Effector memory CD8-positive, alpha-beta T cell (primary cell): ENCODE measurements at regions not wholly inside any gene's neighbourhood (a gene's known extent, or its start where the extent isn't known, plus 50 kb on each side); places are given as distances from the start of the nearest gene placed in this dataset.
A peak's percentile ranks its signal among the peaks of the same experiment; 100 is the strongest.

Source experiments
- ATAC-seq: fragments of 150-1000 bp; cut with Tn5 transposase; replicated peaks from 2 replicates; pipeline ENCODE4 v1.10.0; 2021; ENCODE audit warnings: mild to moderate bottlenecking, moderate library complexity
- DNase-seq, 3 experiments: peaks; one replicate each; pipeline ENCODE4 v3.0.0; 2021
- H3K27ac Mint-ChIP-seq, 2 donors: one replicate each; pipeline ENCODE4 v1.8.0; 2022; ENCODE audit warnings: mild to moderate bottlenecking in 2 of 2, mixed read lengths in 2 of 2, moderate library complexity in 2 of 2
- H3K27me3 Mint-ChIP-seq, 2 donors: one replicate each; pipeline ENCODE4 v1.8.0; 2022; ENCODE audit warnings: mixed read lengths in 2 of 2
- H3K36me3 Mint-ChIP-seq: one replicate; pipeline ENCODE4 v1.8.0; 2022; ENCODE audit warnings: mild to moderate bottlenecking, moderate library complexity, mixed read lengths; ENCODE audit not compliant: insufficient read depth
- H3K4me1 Mint-ChIP-seq, 2 donors: one replicate each; pipeline ENCODE4 v1.8.0; 2022; ENCODE audit warnings: low read depth in 2 of 2, mixed read lengths in 2 of 2
- H3K4me3 Mint-ChIP-seq, 2 donors: one replicate each; pipeline ENCODE4 v1.8.0; 2022; ENCODE audit warnings: mild to moderate bottlenecking in 2 of 2, mixed read lengths in 2 of 2, moderate library complexity in 2 of 2
- H3K9me3 Mint-ChIP-seq, 2 donors: one replicate each; pipeline ENCODE4 v1.8.0; 2022; ENCODE audit warnings: mixed read lengths in 2 of 2

- Mint-ChIP-seq H3K27me3 (peaks cover 33 to 46% of the 10 kb centered on the region in 2 donors), H3K9me3 (no peaks in the 10 kb centered on the region), H3K4me1 (peaks cover 0 to 3% of the 10 kb centered on the region in 2 donors), H3K4me3 (no peak overlapping the region), H3K36me3 (no peaks in the 10 kb centered on the region), H3K27ac (no peak overlapping the region)
- no peak for ATAC-seq
- no peak for DNase-seq
Measured at GRCh38 chr1:232252546-232253118, 377.3 kb downstream of the SIPA1L2 start.

GRCh38 chr1:232250838-232251237 lies 379.1 kb downstream of the SIPA1L2 start:
- H3K36me3 Mint-ChIP-seq, result no peaks in the 10 kb centered on the region
- peaks cover 0 to 3% of the 10 kb centered on the region in 2 donors for H3K4me1 Mint-ChIP-seq
- no peaks in the 10 kb centered on the region for H3K9me3 Mint-ChIP-seq
- ATAC-seq (no peak), DNase-seq (no peak)
- peaks cover 38 to 49% of the 10 kb centered on the region in 2 donors for H3K27me3 Mint-ChIP-seq
- no peak overlapping the region for H3K4me3 Mint-ChIP-seq
- H3K27ac Mint-ChIP-seq, result no peak overlapping the region

- ATAC-seq, result no peak
- Mint-ChIP-seq H3K9me3 (no peaks in the 10 kb centered on the region), H3K4me1 (peaks cover 0 to 3% of the 10 kb centered on the region in 2 donors)
Measured at GRCh38 chr1:232249861-232250777, 379.8 kb downstream of the SIPA1L2 start.

GRCh38 chr1:232249339-232249738 lies 380.6 kb downstream of the SIPA1L2 start:
- DNase-seq, result no peak
- Mint-ChIP-seq H3K27ac (no peak overlapping the region), H3K4me1 (peaks cover 0 to 3% of the 10 kb centered on the region in 2 donors), H3K36me3 (no peaks in the 10 kb centered on the region), H3K9me3 (no peaks in the 10 kb centered on the region), H3K4me3 (no peak overlapping the region), H3K27me3 (peaks cover 41 to 57% of the 10 kb centered on the region in 2 donors)
- no peak for ATAC-seq

More at GRCh38 chr1:232249861-232250777, 379.8 kb downstream of the SIPA1L2 start:
- no peaks in the 10 kb centered on the region for H3K36me3 Mint-ChIP-seq
- peaks cover 41 to 56% of the 10 kb centered on the region in 2 donors for H3K27me3 Mint-ChIP-seq
- H3K4me3 Mint-ChIP-seq, result no peak overlapping the region
- no peak overlapping the region for H3K27ac Mint-ChIP-seq
- DNase-seq, result no peak

GRCh38 chr1:232248276-232248820 lies 381.6 kb downstream of the SIPA1L2 start:
- ATAC-seq, result no peak
- no peak overlapping the region for H3K27ac Mint-ChIP-seq
- no peak overlapping the region for H3K4me3 Mint-ChIP-seq
- peaks cover 47 to 63% of the 10 kb centered on the region in 2 donors for H3K27me3 Mint-ChIP-seq
- H3K36me3 Mint-ChIP-seq, result no peaks in the 10 kb centered on the region
- peaks cover 0 to 3% of the 10 kb centered on the region in 2 donors for H3K4me1 Mint-ChIP-seq
- no peak for DNase-seq
- H3K9me3 Mint-ChIP-seq, result no peaks in the 10 kb centered on the region

- no peak overlapping the region for H3K4me3 Mint-ChIP-seq
- no peak for DNase-seq
Measured at GRCh38 chr1:232247669-232248068, 382.3 kb downstream of the SIPA1L2 start.

GRCh38 chr1:232244426-232244825 lies 385.5 kb downstream of the SIPA1L2 start:
- no peak overlapping the region for H3K27ac Mint-ChIP-seq
- no peaks in the 10 kb centered on the region for H3K36me3 Mint-ChIP-seq
- no peaks in the 10 kb centered on the region for H3K4me1 Mint-ChIP-seq
- ATAC-seq (no peak), DNase-seq (no peak)
- H3K27me3 Mint-ChIP-seq, result peaks cover 46 to 58% of the 10 kb centered on the region in 2 donors
- no peak overlapping the region for H3K4me3 Mint-ChIP-seq
- no peaks in the 10 kb centered on the region for H3K9me3 Mint-ChIP-seq

More at GRCh38 chr1:232247669-232248068, 382.3 kb downstream of the SIPA1L2 start:
- Mint-ChIP-seq H3K27me3 (peaks cover 40 to 59% of the 10 kb centered on the region in 2 donors), H3K36me3 (no peaks in the 10 kb centered on the region), H3K4me1 (peaks cover 0 to under 1% of the 10 kb centered on the region in 2 donors), H3K27ac (no peak overlapping the region), H3K9me3 (no peaks in the 10 kb centered on the region)
- no peak for ATAC-seq

GRCh38 chr1:232239998-232240397 lies 389.9 kb downstream of the SIPA1L2 start:
- no peak overlapping the region for H3K27ac Mint-ChIP-seq

GRCh38 chr1:232239522-232239921 lies 390.4 kb downstream of the SIPA1L2 start:
- H3K9me3 Mint-ChIP-seq, result no peaks in the 10 kb centered on the region
- H3K27ac Mint-ChIP-seq, result no peak overlapping the region
- H3K4me3 Mint-ChIP-seq, result no peak overlapping the region
- DNase-seq, result no peak
- H3K27me3 Mint-ChIP-seq, result peaks cover 42 to 49% of the 10 kb centered on the region in 2 donors
- ATAC-seq, result no peak
- no peaks in the 10 kb centered on the region for H3K36me3 Mint-ChIP-seq
- no peaks in the 10 kb centered on the region for H3K4me1 Mint-ChIP-seq

More at GRCh38 chr1:232239998-232240397, 389.9 kb downstream of the SIPA1L2 start:
- Mint-ChIP-seq H3K27me3 (peaks cover 39 to 45% of the 10 kb centered on the region in 2 donors), H3K4me3 (no peak overlapping the region), H3K9me3 (no peaks in the 10 kb centered on the region), H3K4me1 (no peaks in the 10 kb centered on the region), H3K36me3 (no peaks in the 10 kb centered on the region)
- ATAC-seq (no peak), DNase-seq (no peak)

- ATAC-seq (no peak), DNase-seq (no peak)
- Mint-ChIP-seq H3K36me3 (no peaks in the 10 kb centered on the region), H3K27ac (no peak overlapping the region), H3K27me3 (peaks cover 47 to 59% of the 10 kb centered on the region in 2 donors), H3K4me3 (no peak overlapping the region), H3K9me3 (no peaks in the 10 kb centered on the region), H3K4me1 (no peaks in the 10 kb centered on the region)
Measured at GRCh38 chr1:232238009-232238408, 391.9 kb downstream of the SIPA1L2 start.

GRCh38 chr1:232227306-232227705 lies 402.6 kb downstream of the SIPA1L2 start:
- H3K9me3 Mint-ChIP-seq, result no peaks in the 10 kb centered on the region
- DNase-seq (no peak), ATAC-seq (no peak)
- H3K4me1 Mint-ChIP-seq, result peaks cover 14 to 16% of the 10 kb centered on the region in 2 donors
- H3K4me3 Mint-ChIP-seq, result no peak overlapping the region
- no peaks in the 10 kb centered on the region for H3K36me3 Mint-ChIP-seq
- peak overlapping the region in 1 of 2 donors; percentile 84 for H3K27ac Mint-ChIP-seq
- H3K27me3 Mint-ChIP-seq, result peaks cover 5% of the 10 kb centered on the region in 2 donors

- peaks cover 0 to 5% of the 10 kb centered on the region in 2 donors for H3K27me3 Mint-ChIP-seq
- H3K27ac Mint-ChIP-seq, result peak overlapping the region; percentile 8 to 75
- H3K4me3 Mint-ChIP-seq, result peak overlapping the region; percentile 3 to 59
- ATAC-seq, result peak; percentile 82
- peaks cover 14 to 16% of the 10 kb centered on the region in 2 donors for H3K4me1 Mint-ChIP-seq
- no peaks in the 10 kb centered on the region for H3K36me3 Mint-ChIP-seq
- DNase-seq, result peak in 1 of 3 experiments; percentile 33
- H3K9me3 Mint-ChIP-seq, result no peaks in the 10 kb centered on the region
Measured at GRCh38 chr1:232226197-232226712, 403.7 kb downstream of the SIPA1L2 start.
